ENCODE measurements at regions not wholly inside any gene's neighbourhood (a gene's known extent, or its start where the extent isn't known, plus 50 kb on each side); places are given as distances from the start of the nearest gene placed in this dataset.

- no peak for TF ChIP-seq CTCF (IDR thresholded peaks at IDR 0.05; ENCODE audit: control insufficient read depth, extremely low read depth, insufficient read depth)
- DNase-seq (ENCODE audit: low read depth): no peak
Observed at GRCh38 chr21:38973552-38973951, 167.8 kb downstream of the ETS2 start.

GRCh38 chr21:38972078-38972477 is 166.3 kb downstream of the ETS2 start:
- DNase-seq (ENCODE audit: low read depth): no peak
- TF ChIP-seq CTCF (IDR thresholded peaks at IDR 0.05; ENCODE audit: control insufficient read depth, extremely low read depth, insufficient read depth): no peak
- no peak overlapping the region for H3K4me3 ChIP-seq (ENCODE audit: low read depth, low read length)

More at GRCh38 chr21:38973552-38973951, 167.8 kb downstream of the ETS2 start:
- no peak overlapping the region for H3K4me3 ChIP-seq (ENCODE audit: low read depth, low read length)

GRCh38 chr21:38970765-38971164 is 165.0 kb downstream of the ETS2 start:
- no peak overlapping the region for H3K4me3 ChIP-seq (ENCODE audit: low read depth, low read length)
- TF ChIP-seq CTCF (IDR thresholded peaks at IDR 0.05; ENCODE audit: control insufficient read depth, extremely low read depth, insufficient read depth): no peak
- no peak for DNase-seq (ENCODE audit: low read depth)

GRCh38 chr21:38968887-38969543 is 163.3 kb downstream of the ETS2 start:
- DNase-seq (ENCODE audit: low read depth): no peak
- no peak for TF ChIP-seq CTCF (IDR thresholded peaks at IDR 0.05; ENCODE audit: control insufficient read depth, extremely low read depth, insufficient read depth)
- H3K4me3 ChIP-seq (ENCODE audit: low read depth, low read length): no peak overlapping the region

- no peak for DNase-seq (ENCODE audit: low read depth)
- H3K4me3 ChIP-seq (ENCODE audit: low read depth, low read length): no peak overlapping the region
- TF ChIP-seq CTCF (IDR thresholded peaks at IDR 0.05; ENCODE audit: control insufficient read depth, extremely low read depth, insufficient read depth): no peak
Observed at GRCh38 chr21:38965910-38966504, 160.3 kb downstream of the ETS2 start.

- TF ChIP-seq CTCF (IDR thresholded peaks at IDR 0.05; ENCODE audit: control insufficient read depth, extremely low read depth, insufficient read depth): no peak
- DNase-seq (ENCODE audit: low read depth): no peak
- no peak overlapping the region for H3K4me3 ChIP-seq (ENCODE audit: low read depth, low read length)
Observed at GRCh38 chr21:38965241-38965640, 159.5 kb downstream of the ETS2 start.

GRCh38 chr21:38963006-38963405 is 157.3 kb downstream of the ETS2 start:
- TF ChIP-seq CTCF (IDR thresholded peaks at IDR 0.05; ENCODE audit: control insufficient read depth, extremely low read depth, insufficient read depth): no peak
- DNase-seq (ENCODE audit: low read depth): no peak

More at GRCh38 chr21:38963006-38963405, 157.3 kb downstream of the ETS2 start:
- no peak overlapping the region for H3K4me3 ChIP-seq (ENCODE audit: low read depth, low read length)
